ENCODE measurements at regions not wholly inside any gene's neighbourhood (a gene's known extent, or its start where the extent isn't known, plus 50 kb on each side); places are given as distances from the start of the nearest gene placed in this dataset.

DNA sequence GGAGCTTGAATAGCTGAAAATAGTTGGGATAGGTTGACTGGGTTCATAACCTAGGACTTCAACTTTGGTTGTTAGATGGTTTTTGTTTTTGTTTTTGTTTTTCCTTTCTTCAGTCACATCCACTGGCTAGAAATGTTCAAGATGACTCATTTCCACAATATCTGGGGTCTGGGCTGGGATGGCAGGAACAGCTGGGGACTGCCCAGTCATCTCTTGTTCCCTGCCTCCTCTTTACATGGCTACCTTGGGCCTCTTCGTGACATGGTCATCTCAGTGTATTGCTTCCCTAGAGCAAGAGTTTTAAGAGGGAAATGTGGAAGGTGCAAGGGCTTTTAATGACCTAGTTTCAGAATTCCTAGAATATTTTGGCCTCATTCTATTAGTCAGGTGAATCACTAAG, 915.8 kb downstream of the XPNPEP1 start:
- ChIA-PET POLR2A (no interaction called here), CTCF (no interaction called here)
- Histone ChIP-seq H3K27ac (ENCODE audit: low read length) (no peak overlapping the region), H3K4me1 (ENCODE audit: control insufficient read depth, insufficient read depth, low read length) (no peaks in the 10 kb centered on the region), H3K9me3 (ENCODE audit: control insufficient read depth, insufficient read depth, low read depth, low read length) (no peaks in the 10 kb centered on the region), H3K36me3 (ENCODE audit: control insufficient read depth, insufficient read depth, low read length) (no peaks in the 10 kb centered on the region), H3K27me3 (ENCODE audit: control insufficient read depth, insufficient read depth, low read length) (no peaks in the 10 kb centered on the region), H3K4me3 (ENCODE audit: low read depth in 2 of 2, low read length in 2 of 2) (no peak overlapping the region)
- TF ChIP-seq, protein P1, sequence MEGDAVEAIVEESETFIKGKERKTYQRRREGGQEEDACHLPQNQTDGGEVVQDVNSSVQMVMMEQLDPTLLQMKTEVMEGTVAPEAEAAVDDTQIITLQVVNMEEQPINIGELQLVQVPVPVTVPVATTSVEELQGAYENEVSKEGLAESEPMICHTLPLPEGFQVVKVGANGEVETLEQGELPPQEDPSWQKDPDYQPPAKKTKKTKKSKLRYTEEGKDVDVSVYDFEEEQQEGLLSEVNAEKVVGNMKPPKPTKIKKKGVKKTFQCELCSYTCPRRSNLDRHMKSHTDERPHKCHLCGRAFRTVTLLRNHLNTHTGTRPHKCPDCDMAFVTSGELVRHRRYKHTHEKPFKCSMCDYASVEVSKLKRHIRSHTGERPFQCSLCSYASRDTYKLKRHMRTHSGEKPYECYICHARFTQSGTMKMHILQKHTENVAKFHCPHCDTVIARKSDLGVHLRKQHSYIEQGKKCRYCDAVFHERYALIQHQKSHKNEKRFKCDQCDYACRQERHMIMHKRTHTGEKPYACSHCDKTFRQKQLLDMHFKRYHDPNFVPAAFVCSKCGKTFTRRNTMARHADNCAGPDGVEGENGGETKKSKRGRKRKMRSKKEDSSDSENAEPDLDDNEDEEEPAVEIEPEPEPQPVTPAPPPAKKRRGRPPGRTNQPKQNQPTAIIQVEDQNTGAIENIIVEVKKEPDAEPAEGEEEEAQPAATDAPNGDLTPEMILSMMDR (IDR thresholded peaks at IDR 0.05) = no peak
- TF ChIP-seq, protein P2, sequence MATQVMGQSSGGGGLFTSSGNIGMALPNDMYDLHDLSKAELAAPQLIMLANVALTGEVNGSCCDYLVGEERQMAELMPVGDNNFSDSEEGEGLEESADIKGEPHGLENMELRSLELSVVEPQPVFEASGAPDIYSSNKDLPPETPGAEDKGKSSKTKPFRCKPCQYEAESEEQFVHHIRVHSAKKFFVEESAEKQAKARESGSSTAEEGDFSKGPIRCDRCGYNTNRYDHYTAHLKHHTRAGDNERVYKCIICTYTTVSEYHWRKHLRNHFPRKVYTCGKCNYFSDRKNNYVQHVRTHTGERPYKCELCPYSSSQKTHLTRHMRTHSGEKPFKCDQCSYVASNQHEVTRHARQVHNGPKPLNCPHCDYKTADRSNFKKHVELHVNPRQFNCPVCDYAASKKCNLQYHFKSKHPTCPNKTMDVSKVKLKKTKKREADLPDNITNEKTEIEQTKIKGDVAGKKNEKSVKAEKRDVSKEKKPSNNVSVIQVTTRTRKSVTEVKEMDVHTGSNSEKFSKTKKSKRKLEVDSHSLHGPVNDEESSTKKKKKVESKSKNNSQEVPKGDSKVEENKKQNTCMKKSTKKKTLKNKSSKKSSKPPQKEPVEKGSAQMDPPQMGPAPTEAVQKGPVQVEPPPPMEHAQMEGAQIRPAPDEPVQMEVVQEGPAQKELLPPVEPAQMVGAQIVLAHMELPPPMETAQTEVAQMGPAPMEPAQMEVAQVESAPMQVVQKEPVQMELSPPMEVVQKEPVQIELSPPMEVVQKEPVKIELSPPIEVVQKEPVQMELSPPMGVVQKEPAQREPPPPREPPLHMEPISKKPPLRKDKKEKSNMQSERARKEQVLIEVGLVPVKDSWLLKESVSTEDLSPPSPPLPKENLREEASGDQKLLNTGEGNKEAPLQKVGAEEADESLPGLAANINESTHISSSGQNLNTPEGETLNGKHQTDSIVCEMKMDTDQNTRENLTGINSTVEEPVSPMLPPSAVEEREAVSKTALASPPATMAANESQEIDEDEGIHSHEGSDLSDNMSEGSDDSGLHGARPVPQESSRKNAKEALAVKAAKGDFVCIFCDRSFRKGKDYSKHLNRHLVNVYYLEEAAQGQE (IDR thresholded peaks at IDR 0.05; ENCODE audit: insufficient read depth in 1 of 2, low read depth in 2 of 2, low read length in 1 of 2) = no peak
- TF ChIP-seq TCF7L2 (IDR thresholded peaks at IDR 0.05; ENCODE audit: low read depth, low read length) (no peak), POLR2AphosphoS5 (IDR thresholded peaks at IDR 0.05; ENCODE audit: low read depth, low read length) (no peak), SIN3A (IDR thresholded peaks at IDR 0.05; ENCODE audit: borderline replicate concordance, insufficient read depth, low read depth, low read length) (no peak)
- DNase-seq (ENCODE audit: low read depth, low spot score) = no peak
- in situ Hi-C loops (cut with HindIII; ENCODE audit: low pct_unique_long_range_greater_than_20kb, low sequenced_read_pairs) = no loop called here
- BruUV-seq (replicated peaks) = no TSS peak
- intact Hi-C loops (cut with micrococcal nuclease; ENCODE audit: unreplicated experiment) = no loop called here
- no peak for ATAC-seq

DNA sequence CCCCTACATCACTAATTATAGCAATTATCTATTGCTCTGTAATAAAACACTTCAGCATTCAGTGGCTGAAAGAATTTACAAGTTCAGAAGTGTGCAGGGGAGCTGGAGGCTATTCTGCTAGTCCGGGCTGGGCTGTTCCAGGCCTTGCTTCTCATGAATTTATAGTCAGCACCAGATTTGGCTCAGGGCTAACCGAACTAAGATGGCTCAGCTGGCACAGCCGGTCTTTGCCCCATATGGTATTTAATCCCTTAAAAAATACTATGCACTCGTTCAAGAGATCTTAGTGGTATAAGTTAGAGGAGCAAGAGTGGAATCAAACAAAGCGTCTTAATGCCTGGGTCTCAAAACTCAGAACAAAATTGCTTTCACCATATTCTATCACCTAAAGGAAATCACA, 932.9 kb downstream of the XPNPEP1 start:
- BruUV-seq (replicated peaks) = no TSS peak
- no peak overlapping the region for H3K27ac ChIP-seq (ENCODE audit: low read length)
- no peaks in the 10 kb centered on the region for H3K9me3 ChIP-seq (ENCODE audit: control insufficient read depth, insufficient read depth, low read depth, low read length)
- ATAC-seq (no peak), DNase-seq (ENCODE audit: low read depth, low spot score) (no peak)
- POLR2A ChIA-PET = no interaction called here
- no peaks in the 10 kb centered on the region for H3K27me3 ChIP-seq (ENCODE audit: control insufficient read depth, insufficient read depth, low read length)
- CTCF ChIA-PET = no interaction called here
- H3K4me1 ChIP-seq (ENCODE audit: control insufficient read depth, insufficient read depth, low read length) = no peaks in the 10 kb centered on the region
- in situ Hi-C loops (cut with HindIII; ENCODE audit: low pct_unique_long_range_greater_than_20kb, low sequenced_read_pairs) = no loop called here
- no peaks in the 10 kb centered on the region for H3K36me3 ChIP-seq (ENCODE audit: control insufficient read depth, insufficient read depth, low read length)
- intact Hi-C loops (cut with micrococcal nuclease; ENCODE audit: unreplicated experiment) = no loop called here
- no peak for TF ChIP-seq SIN3A (IDR thresholded peaks at IDR 0.05; ENCODE audit: borderline replicate concordance, insufficient read depth, low read depth, low read length)
- TF ChIP-seq, protein P2 (IDR thresholded peaks at IDR 0.05; ENCODE audit: insufficient read depth in 1 of 2, low read depth in 2 of 2, low read length in 1 of 2) = no peak
- no peak for TF ChIP-seq TCF7L2 (IDR thresholded peaks at IDR 0.05; ENCODE audit: low read depth, low read length)
- no peak for TF ChIP-seq POLR2AphosphoS5 (IDR thresholded peaks at IDR 0.05; ENCODE audit: low read depth, low read length)
- no peak overlapping the region for H3K4me3 ChIP-seq (ENCODE audit: low read depth in 2 of 2, low read length in 2 of 2)

Measured in Panc1 (cell line).